HuH-7 (cell line): ENCODE measurements at regions not wholly inside any gene's neighbourhood (a gene's known extent, or its start where the extent isn't known, plus 50 kb on each side); places are given as distances from the start of the nearest gene placed in this dataset.
"Not testable (repeated sequence)": the region's sequence is repeated elsewhere in the genome, so short reads cannot be mapped to it uniquely, and the experiment has no call there.

Source experiments
- DNase-seq: peaks from one replicate; pipeline ENCODE4 v3.0.0; 2011; ENCODE audit warnings: low spot score

GRCh38 chr2:134027980-134028379 lies 225.9 kb upstream of the MGAT5 start:
- no peak for DNase-seq

- DNase-seq = no peak
Observed at GRCh38 chr2:134029418-134029817, 224.5 kb upstream of the MGAT5 start.

GRCh38 chr2:134031539-134031938 lies 222.3 kb upstream of the MGAT5 start:
- no peak for DNase-seq

GRCh38 chr2:134035605-134036370 lies 218.1 kb upstream of the MGAT5 start:
- DNase-seq = no peak

GRCh38 chr2:134039912-134040581 lies 213.8 kb upstream of the MGAT5 start:
- DNase-seq = no peak

- DNase-seq = not testable (repeated sequence)
Observed at GRCh38 chr2:134040626-134041172, 213.2 kb upstream of the MGAT5 start.

- DNase-seq = no peak
Observed at GRCh38 chr2:134041877-134042276, 212.0 kb upstream of the MGAT5 start.

- not testable (repeated sequence) for DNase-seq
Observed at GRCh38 chr2:134043028-134043427, 210.8 kb upstream of the MGAT5 start.

GRCh38 chr2:134052173-134052572 lies 201.7 kb upstream of the MGAT5 start:
- no peak for DNase-seq

- no peak for DNase-seq
Observed at GRCh38 chr2:134056173-134056572, 197.7 kb upstream of the MGAT5 start.

- DNase-seq = not testable (repeated sequence)
Observed at GRCh38 chr2:134061066-134061465, 192.8 kb upstream of the MGAT5 start.

GRCh38 chr2:134062235-134062634 lies 191.6 kb upstream of the MGAT5 start:
- not testable (repeated sequence) for DNase-seq

GRCh38 chr2:134063916-134064315 lies 190.0 kb upstream of the MGAT5 start:
- DNase-seq = not testable (repeated sequence)

GRCh38 chr2:134070281-134070741 lies 183.6 kb upstream of the MGAT5 start:
- DNase-seq = no peak

GRCh38 chr2:134072341-134072740 lies 181.5 kb upstream of the MGAT5 start:
- DNase-seq = no peak

GRCh38 chr2:134073023-134073422 lies 180.8 kb upstream of the MGAT5 start:
- no peak for DNase-seq

GRCh38 chr2:134074619-134075018 lies 179.3 kb upstream of the MGAT5 start:
- no peak for DNase-seq

GRCh38 chr2:134075204-134075603 lies 178.7 kb upstream of the MGAT5 start:
- no peak for DNase-seq

GRCh38 chr2:134078354-134078753 lies 175.5 kb upstream of the MGAT5 start:
- no peak for DNase-seq

- DNase-seq = no peak
Observed at GRCh38 chr2:134079373-134079772, 174.5 kb upstream of the MGAT5 start.

GRCh38 chr2:134080386-134081089 lies 173.3 kb upstream of the MGAT5 start:
- DNase-seq = no peak

GRCh38 chr2:134081238-134081938 lies 172.5 kb upstream of the MGAT5 start:
- no peak for DNase-seq
